ENCODE measurements at regions not wholly inside any gene's neighbourhood (a gene's known extent, or its start where the extent isn't known, plus 50 kb on each side); places are given as distances from the start of the nearest gene placed in this dataset.

DNA sequence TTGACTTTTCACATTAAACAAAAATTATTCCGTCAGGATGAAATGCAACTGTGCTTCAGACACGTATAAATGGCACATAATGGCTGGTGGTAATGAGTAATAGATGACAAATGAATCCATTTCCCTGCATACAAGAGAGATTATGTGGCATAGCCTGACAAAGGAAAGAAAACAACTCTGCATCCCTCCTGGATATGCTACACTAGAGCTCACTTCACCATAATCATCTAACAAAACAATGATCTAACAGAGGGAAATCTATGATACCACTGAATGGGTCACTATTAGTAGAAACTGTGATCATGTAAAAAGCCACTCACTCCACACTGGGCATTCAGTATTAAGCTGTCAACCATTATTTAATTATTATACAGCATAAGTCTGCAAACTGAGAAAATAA lies 1498.4 kb downstream of the EFNB2 start:
- no peak overlapping the region for H4K8ac ChIP-seq (ENCODE audit: extremely low read depth, insufficient read depth, low read length)
- H3K23ac ChIP-seq (ENCODE audit: insufficient read length): no peak overlapping the region
- H3K9ac ChIP-seq (replicated peaks in 1 of 4; ENCODE audit: extremely low read depth in 1 of 4, low read depth in 3 of 4, low read length in 3 of 4): no peak overlapping the region
- no peak overlapping the region for H3K4me2 ChIP-seq (ENCODE audit: insufficient read depth in 1 of 2, low read depth in 2 of 2, low read length in 2 of 2)
- no peak overlapping the region for H4K5ac ChIP-seq (ENCODE audit: insufficient read length, low read depth, low read length)
- no peaks in the 10 kb centered on the region for H3K79me2 ChIP-seq (ENCODE audit: control insufficient read depth in 1 of 2, insufficient read depth in 2 of 2, low read length in 2 of 2)
- TF ChIP-seq POLR2A (IDR thresholded peaks at IDR 0.05; ENCODE audit: control extremely low read depth in 1 of 2, low read depth in 2 of 2, low read length in 2 of 2) (no peak), SRF (IDR thresholded peaks at IDR 0.05; ENCODE audit: low read depth, low read length) (no peak)
- H3K4me1 ChIP-seq (replicated peaks in 1 of 4; ENCODE audit: control insufficient read depth in 3 of 4, insufficient read depth in 4 of 4, low read length in 3 of 4): peaks cover 0 to 14% (median 2%) of the 10 kb centered on the region in 4 experiments; a peak in 2 of 7 replicates
- no peaks in the 10 kb centered on the region for H3K23me2 ChIP-seq (ENCODE audit: low read depth, low read length)
- DNase-seq (ENCODE audit: low read depth in 1 of 2, low spot score in 2 of 2): no peak
- no peak overlapping the region for H2BK15ac ChIP-seq (ENCODE audit: low read length)
- H3K56ac ChIP-seq (replicated peaks; ENCODE audit: insufficient read length, low read depth, low read length): no peak overlapping the region
- ChIA-PET CTCF (ENCODE audit: partially characterized antibody) (no interaction called here), POLR2A (ENCODE audit: partially characterized antibody) (no interaction called here)
- WGBS, 2 experiments (ENCODE audit: extremely low coverage in 1 of 2, insufficient coverage in 1 of 2, insufficient read length in 1 of 2, insufficient replicate concordance in 2 of 2, low coverage in 1 of 2, low lambda C conversion rate in 2 of 2, missing lambda C conversion rate in 1 of 2): 96% methylated on average over 2 of the region's 2 CpGs; no CpG with 5 or more reads in 1 of the 2 experiments
- H2AK5ac ChIP-seq (ENCODE audit: low read depth, low read length): no peak overlapping the region
- FAIRE-seq: no peak
- H2BK20ac ChIP-seq (ENCODE audit: low read length): no peak overlapping the region
- H2BK12ac ChIP-seq (ENCODE audit: low read depth, low read length): no peak overlapping the region
- H3K4ac ChIP-seq (replicated peaks; ENCODE audit: insufficient read length, low read depth, low read length): no peak overlapping the region
- H4K91ac ChIP-seq (replicated peaks; ENCODE audit: insufficient read length, low read length): no peak overlapping the region
- H3K9me3 ChIP-seq (ENCODE audit: insufficient read depth in 2 of 2, low read depth in 1 of 2, low read length in 1 of 2): peaks cover 6 to 8% of the 10 kb centered on the region in 2 experiments; a peak in 3 of 4 replicates
- H4K20me1 ChIP-seq (replicated peaks in 1 of 2; ENCODE audit: control insufficient read depth in 1 of 2, insufficient read depth in 2 of 2, low read length in 2 of 2): no peaks in the 10 kb centered on the region
- no peaks in the 10 kb centered on the region for H3K27me3 ChIP-seq (replicated peaks in 1 of 4; ENCODE audit: control insufficient read depth in 3 of 4, extremely low read depth in 1 of 4, insufficient read depth in 3 of 4, low read length in 3 of 4)
- H3K14ac ChIP-seq (ENCODE audit: insufficient read length): no peak overlapping the region
- H3K4me3 ChIP-seq (ENCODE audit: extremely low read depth in 1 of 4, insufficient read depth in 2 of 4, low read depth in 3 of 4, low read length in 4 of 4): no peak overlapping the region
- H2BK120ac ChIP-seq (replicated peaks; ENCODE audit: low read depth, low read length): no peak overlapping the region
- H3K36me3 ChIP-seq (ENCODE audit: control insufficient read depth in 2 of 4, insufficient read depth in 4 of 4, low read length in 3 of 4): no peaks in the 10 kb centered on the region
- no peak overlapping the region for H2BK5ac ChIP-seq (ENCODE audit: low read depth, low read length)
- no peak overlapping the region for H2AFZ ChIP-seq (ENCODE audit: low read length)
- no peak overlapping the region for H3K18ac ChIP-seq (ENCODE audit: extremely low read depth, low read length)
- H3K27ac ChIP-seq (ENCODE audit: low read depth, low read length): no peak overlapping the region
- no peaks in the 10 kb centered on the region for H3K79me1 ChIP-seq (ENCODE audit: low read depth, low read length)
